WTC11 (cell line): ENCODE measurements at regions not wholly inside any gene's neighbourhood (a gene's known extent, or its start where the extent isn't known, plus 50 kb on each side); places are given as distances from the start of the nearest gene placed in this dataset.

Experiments
- ATAC-seq: fragments of 200-7000 bp; cut with Tn5 transposase; 2 replicates; pipeline ENCODE4 v1.10.0; 2021; ENCODE audit warnings: mild to moderate bottlenecking, moderate library complexity
- CTCF ChIA-PET: fragments of 300-600 bp; sonication (Branson Sonifier 250); formaldehyde crosslinking; loops from one replicate; lab custom pipeline; 2021; ENCODE audit warnings: antibody characterized with exemption; lab: Charles Lee
- POLR2A ChIA-PET: fragments of 350-600 bp; sonication (Branson Sonifier 250); formaldehyde crosslinking; loops from one replicate; lab custom pipeline; 2021; ENCODE audit warnings: antibody characterized with exemption; lab: Charles Lee
- DNase-seq: peaks from one replicate; pipeline ENCODE4 v3.0.0; 2021; ENCODE audit warnings: low spot score
- H3K27ac Mint-ChIP-seq: 2 replicates; pipeline ENCODE4 v1.8.0; 2021; ENCODE audit warnings: mixed read lengths
- H3K27me3 Mint-ChIP-seq: 2 replicates; pipeline ENCODE4 v1.8.0; 2021; ENCODE audit warnings: low read depth, mild to moderate bottlenecking, moderate library complexity, mixed read lengths
- H3K36me3 Mint-ChIP-seq: 2 replicates; pipeline ENCODE4 v1.8.0; 2021; ENCODE audit warnings: mixed read lengths
- H3K4me1 Mint-ChIP-seq: 2 replicates; pipeline ENCODE4 v1.8.0; 2022; ENCODE audit warnings: mixed read lengths
- H3K4me3 Mint-ChIP-seq: 2 replicates; pipeline ENCODE4 v1.8.0; 2021; ENCODE audit warnings: mild to moderate bottlenecking, moderate library complexity, mixed read lengths
- H3K9me3 Mint-ChIP-seq: 2 replicates; pipeline ENCODE4 v1.8.0; 2021; ENCODE audit warnings: mixed read lengths
- CBFB ChIP-seq: sonication (generic); formaldehyde crosslinking; IDR thresholded peaks from 2 replicates; pipeline ENCODE4 v1.8.1; 2022; ENCODE audit warnings: mild to moderate bottlenecking, low read depth, missing genetic modification reagents
- GABPB1 ChIP-seq: sonication (generic); formaldehyde crosslinking; IDR thresholded peaks from 2 replicates; pipeline ENCODE4 v1.8.1; 2023; ENCODE audit warnings: mild to moderate bottlenecking, missing genetic modification reagents
- IRF2 ChIP-seq: sonication (generic); formaldehyde crosslinking; IDR thresholded peaks from 2 replicates; pipeline ENCODE4 v1.8.0; 2022; ENCODE audit warnings: low read depth, missing genetic modification reagents, borderline replicate concordance
- MXD4 ChIP-seq: fragments of 250-450 bp; sonication (Bioruptor Pico); IDR thresholded peaks from 2 replicates; pipeline ENCODE4 v1.8.0; 2021; ENCODE audit warnings: mild to moderate bottlenecking, moderate library complexity, borderline replicate concordance
- MYBL2 ChIP-seq: sonication (generic); formaldehyde crosslinking; IDR thresholded peaks from 2 replicates; pipeline ENCODE4 v1.8.1; 2023; ENCODE audit warnings: mild to moderate bottlenecking, moderate library complexity, missing genetic modification reagents
- NFE2L1 ChIP-seq: sonication (generic); formaldehyde crosslinking; IDR thresholded peaks from 2 replicates; pipeline ENCODE4 v1.8.1; 2023; ENCODE audit warnings: missing genetic modification reagents
- NR1H2 ChIP-seq: sonication (generic); formaldehyde crosslinking; IDR thresholded peaks from 2 replicates; pipeline ENCODE4 v1.9.0; 2021; ENCODE audit warnings: mild to moderate bottlenecking, moderate library complexity, missing genetic modification reagents
- OVOL2 ChIP-seq: fragments of 250-450 bp; sonication (Bioruptor Pico); IDR thresholded peaks from 2 replicates; pipeline ENCODE4 v1.9.0; 2021; ENCODE audit warnings: mild to moderate bottlenecking, borderline replicate concordance
- RORB ChIP-seq: fragments of 250-450 bp; sonication (Bioruptor Pico); IDR thresholded peaks from 2 replicates; pipeline ENCODE4 v1.9.0; 2021; ENCODE audit warnings: mild to moderate bottlenecking
- TEAD1 ChIP-seq: sonication (generic); formaldehyde crosslinking; IDR thresholded peaks from 2 replicates; pipeline ENCODE4 v1.8.0; 2022; ENCODE audit warnings: mild to moderate bottlenecking, missing genetic modification reagents
- ZBTB21 ChIP-seq: sonication (generic); formaldehyde crosslinking; IDR thresholded peaks from 2 replicates; pipeline ENCODE4 v1.8.1; 2023; ENCODE audit warnings: mild to moderate bottlenecking, missing genetic modification reagents, borderline replicate concordance
- ZNF219 ChIP-seq: sonication (generic); formaldehyde crosslinking; IDR thresholded peaks from 2 replicates; pipeline ENCODE4 v1.8.0; 2023; ENCODE audit warnings: missing genetic modification reagents, mild to moderate bottlenecking, borderline replicate concordance
- ZNF263 ChIP-seq: sonication (generic); formaldehyde crosslinking; IDR thresholded peaks from 2 replicates; pipeline ENCODE4 v1.8.1; 2022; ENCODE audit warnings: low read depth, mild to moderate bottlenecking, moderate library complexity, missing genetic modification reagents
- ZNF396 ChIP-seq: fragments of 250-450 bp; sonication (Bioruptor Pico); IDR thresholded peaks from 2 replicates; pipeline ENCODE4 v1.8.0; 2021; ENCODE audit warnings: mild to moderate bottlenecking, moderate library complexity, borderline replicate concordance
- ZNF416 ChIP-seq: fragments of 250-450 bp; sonication (Bioruptor Pico); IDR thresholded peaks from 2 replicates; pipeline ENCODE4 v1.9.0; 2021; ENCODE audit warnings: mild to moderate bottlenecking, inconsistent platforms
- ZNF423 ChIP-seq: fragments of 250-450 bp; sonication (Bioruptor Pico); IDR thresholded peaks from 2 replicates; pipeline ENCODE4 v2.1.2; 2022; ENCODE audit warnings: mild to moderate bottlenecking, moderate library complexity
- TF ChIP-seq, protein P1 (sequence below): sonication (generic); formaldehyde crosslinking; IDR thresholded peaks from 2 replicates; pipeline ENCODE4 v1.8.1; 2023; ENCODE audit warnings: mild to moderate bottlenecking, missing genetic modification reagents, borderline replicate concordance
- TF ChIP-seq, protein P2 (sequence below): fragments of 250-450 bp; sonication (Bioruptor Pico); IDR thresholded peaks from 2 replicates; pipeline ENCODE4 v1.9.0; 2021; ENCODE audit warnings: mild to moderate bottlenecking, borderline replicate concordance
- TF ChIP-seq, protein P3 (sequence below): sonication (generic); formaldehyde crosslinking; IDR thresholded peaks from 2 replicates; pipeline ENCODE4 v1.8.1; 2023; ENCODE audit warnings: mild to moderate bottlenecking, missing genetic modification reagents
- TF ChIP-seq, protein P4 (sequence below): fragments of 250-450 bp; sonication (Bioruptor Pico); IDR thresholded peaks from 2 replicates; pipeline ENCODE4 v2.1.2; 2022; ENCODE audit warnings: mild to moderate bottlenecking, moderate library complexity
- TF ChIP-seq, protein P5 (sequence below): sonication (generic); formaldehyde crosslinking; conservative IDR thresholded peaks from 2 replicates; pipeline ENCODE4 v1.8.1; 2022; ENCODE audit warnings: mild to moderate bottlenecking, missing genetic modification reagents
- TF ChIP-seq, protein P6 (sequence below): sonication (generic); formaldehyde crosslinking; IDR thresholded peaks from 2 replicates; pipeline ENCODE4 v1.8.0; 2022; ENCODE audit warnings: mild to moderate bottlenecking, missing genetic modification reagents
- TF ChIP-seq, protein P7 (sequence below): sonication (generic); formaldehyde crosslinking; IDR thresholded peaks from 2 replicates; pipeline ENCODE4 v1.8.0; 2022; ENCODE audit warnings: mild to moderate bottlenecking, missing genetic modification reagents

DNA sequence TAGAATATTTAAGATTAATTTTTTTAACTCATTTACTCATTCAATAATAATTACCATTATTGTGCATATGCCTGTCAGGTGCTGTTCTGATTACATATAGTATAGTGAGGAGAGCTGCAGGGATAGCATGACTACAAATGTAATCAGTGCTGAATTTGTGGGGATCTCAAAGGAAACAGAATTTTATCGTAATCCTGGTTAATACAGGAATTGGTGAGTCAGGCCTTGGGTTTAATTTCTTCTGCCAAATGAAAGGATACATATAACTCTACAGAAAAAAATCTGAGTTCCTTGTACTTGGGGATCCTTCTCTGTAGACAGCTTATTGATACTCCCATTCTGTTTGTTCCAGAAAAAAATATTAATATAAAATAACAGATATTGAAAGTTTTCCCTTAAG is 297.2 kb downstream of the GJA1 start:
- H3K4me3 Mint-ChIP-seq, result no peak overlapping the region
- no peaks in the 10 kb centered on the region; the same call in 1 of the 2 replicates for H3K27me3 Mint-ChIP-seq
- H3K27ac Mint-ChIP-seq, result no peak overlapping the region
- ChIA-PET POLR2A (no interaction called here), CTCF (no interaction called here)
- no peak for ATAC-seq
- peaks cover 16% of the 10 kb centered on the region for H3K36me3 Mint-ChIP-seq
- peaks cover 6% of the 10 kb centered on the region; the same call in 1 of the 2 replicates for H3K4me1 Mint-ChIP-seq
- H3K9me3 Mint-ChIP-seq, result peaks cover 16% of the 10 kb centered on the region
- DNase-seq, result no peak
- no peak for TF ChIP-seq ZBTB21 (CRISPR knock-in tag)
- no peak for TF ChIP-seq ZNF219 (CRISPR knock-in tag)
- no peak for TF ChIP-seq ZNF396 (CRISPR knock-in tag)
- no peak for TF ChIP-seq ZNF416
- TF ChIP-seq MXD4 (CRISPR knock-in tag), result no peak
- TF ChIP-seq CBFB, result no peak

DNA sequence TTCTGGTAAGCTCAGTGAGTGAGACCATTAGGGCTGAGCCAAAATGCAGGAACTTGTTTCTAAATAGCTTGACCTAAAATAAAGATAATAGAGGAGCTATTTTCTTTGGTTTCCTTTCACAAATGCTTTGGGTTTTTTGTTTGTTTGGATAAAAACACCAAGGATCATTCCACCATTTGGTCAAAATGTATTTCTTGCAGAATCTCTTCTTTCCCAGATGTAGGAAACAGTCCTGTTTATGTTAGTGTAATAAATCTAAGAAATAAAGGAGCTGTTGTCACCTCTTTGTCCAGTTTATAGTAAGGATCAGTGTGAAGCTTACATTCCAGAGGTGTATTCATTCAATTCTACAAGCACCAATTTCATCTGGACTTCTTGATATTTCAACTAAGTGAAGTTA is 297.8 kb downstream of the GJA1 start:
- H3K4me3 Mint-ChIP-seq, result no peak overlapping the region
- peaks cover 16% of the 10 kb centered on the region for H3K9me3 Mint-ChIP-seq
- ATAC-seq (no peak), DNase-seq (no peak)
- POLR2A ChIA-PET, result no interaction called here
- no peak for TF ChIP-seq ZNF423 (CRISPR knock-in tag)
- TF ChIP-seq CBFB, result no peak
- TF ChIP-seq GABPB1, result no peak
- TF ChIP-seq, protein P1, sequence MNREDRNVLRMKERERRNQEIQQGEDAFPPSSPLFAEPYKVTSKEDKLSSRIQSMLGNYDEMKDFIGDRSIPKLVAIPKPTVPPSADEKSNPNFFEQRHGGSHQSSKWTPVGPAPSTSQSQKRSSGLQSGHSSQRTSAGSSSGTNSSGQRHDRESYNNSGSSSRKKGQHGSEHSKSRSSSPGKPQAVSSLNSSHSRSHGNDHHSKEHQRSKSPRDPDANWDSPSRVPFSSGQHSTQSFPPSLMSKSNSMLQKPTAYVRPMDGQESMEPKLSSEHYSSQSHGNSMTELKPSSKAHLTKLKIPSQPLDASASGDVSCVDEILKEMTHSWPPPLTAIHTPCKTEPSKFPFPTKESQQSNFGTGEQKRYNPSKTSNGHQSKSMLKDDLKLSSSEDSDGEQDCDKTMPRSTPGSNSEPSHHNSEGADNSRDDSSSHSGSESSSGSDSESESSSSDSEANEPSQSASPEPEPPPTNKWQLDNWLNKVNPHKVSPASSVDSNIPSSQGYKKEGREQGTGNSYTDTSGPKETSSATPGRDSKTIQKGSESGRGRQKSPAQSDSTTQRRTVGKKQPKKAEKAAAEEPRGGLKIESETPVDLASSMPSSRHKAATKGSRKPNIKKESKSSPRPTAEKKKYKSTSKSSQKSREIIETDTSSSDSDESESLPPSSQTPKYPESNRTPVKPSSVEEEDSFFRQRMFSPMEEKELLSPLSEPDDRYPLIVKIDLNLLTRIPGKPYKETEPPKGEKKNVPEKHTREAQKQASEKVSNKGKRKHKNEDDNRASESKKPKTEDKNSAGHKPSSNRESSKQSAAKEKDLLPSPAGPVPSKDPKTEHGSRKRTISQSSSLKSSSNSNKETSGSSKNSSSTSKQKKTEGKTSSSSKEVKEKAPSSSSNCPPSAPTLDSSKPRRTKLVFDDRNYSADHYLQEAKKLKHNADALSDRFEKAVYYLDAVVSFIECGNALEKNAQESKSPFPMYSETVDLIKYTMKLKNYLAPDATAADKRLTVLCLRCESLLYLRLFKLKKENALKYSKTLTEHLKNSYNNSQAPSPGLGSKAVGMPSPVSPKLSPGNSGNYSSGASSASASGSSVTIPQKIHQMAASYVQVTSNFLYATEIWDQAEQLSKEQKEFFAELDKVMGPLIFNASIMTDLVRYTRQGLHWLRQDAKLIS (CRISPR knock-in tag), result no peak
- TF ChIP-seq, protein P2, sequence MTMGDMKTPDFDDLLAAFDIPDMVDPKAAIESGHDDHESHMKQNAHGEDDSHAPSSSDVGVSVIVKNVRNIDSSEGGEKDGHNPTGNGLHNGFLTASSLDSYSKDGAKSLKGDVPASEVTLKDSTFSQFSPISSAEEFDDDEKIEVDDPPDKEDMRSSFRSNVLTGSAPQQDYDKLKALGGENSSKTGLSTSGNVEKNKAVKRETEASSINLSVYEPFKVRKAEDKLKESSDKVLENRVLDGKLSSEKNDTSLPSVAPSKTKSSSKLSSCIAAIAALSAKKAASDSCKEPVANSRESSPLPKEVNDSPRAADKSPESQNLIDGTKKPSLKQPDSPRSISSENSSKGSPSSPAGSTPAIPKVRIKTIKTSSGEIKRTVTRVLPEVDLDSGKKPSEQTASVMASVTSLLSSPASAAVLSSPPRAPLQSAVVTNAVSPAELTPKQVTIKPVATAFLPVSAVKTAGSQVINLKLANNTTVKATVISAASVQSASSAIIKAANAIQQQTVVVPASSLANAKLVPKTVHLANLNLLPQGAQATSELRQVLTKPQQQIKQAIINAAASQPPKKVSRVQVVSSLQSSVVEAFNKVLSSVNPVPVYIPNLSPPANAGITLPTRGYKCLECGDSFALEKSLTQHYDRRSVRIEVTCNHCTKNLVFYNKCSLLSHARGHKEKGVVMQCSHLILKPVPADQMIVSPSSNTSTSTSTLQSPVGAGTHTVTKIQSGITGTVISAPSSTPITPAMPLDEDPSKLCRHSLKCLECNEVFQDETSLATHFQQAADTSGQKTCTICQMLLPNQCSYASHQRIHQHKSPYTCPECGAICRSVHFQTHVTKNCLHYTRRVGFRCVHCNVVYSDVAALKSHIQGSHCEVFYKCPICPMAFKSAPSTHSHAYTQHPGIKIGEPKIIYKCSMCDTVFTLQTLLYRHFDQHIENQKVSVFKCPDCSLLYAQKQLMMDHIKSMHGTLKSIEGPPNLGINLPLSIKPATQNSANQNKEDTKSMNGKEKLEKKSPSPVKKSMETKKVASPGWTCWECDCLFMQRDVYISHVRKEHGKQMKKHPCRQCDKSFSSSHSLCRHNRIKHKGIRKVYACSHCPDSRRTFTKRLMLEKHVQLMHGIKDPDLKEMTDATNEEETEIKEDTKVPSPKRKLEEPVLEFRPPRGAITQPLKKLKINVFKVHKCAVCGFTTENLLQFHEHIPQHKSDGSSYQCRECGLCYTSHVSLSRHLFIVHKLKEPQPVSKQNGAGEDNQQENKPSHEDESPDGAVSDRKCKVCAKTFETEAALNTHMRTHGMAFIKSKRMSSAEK (CRISPR knock-in tag), result no peak
- no peak for TF ChIP-seq IRF2 (CRISPR knock-in tag)
- TF ChIP-seq, protein P3, sequence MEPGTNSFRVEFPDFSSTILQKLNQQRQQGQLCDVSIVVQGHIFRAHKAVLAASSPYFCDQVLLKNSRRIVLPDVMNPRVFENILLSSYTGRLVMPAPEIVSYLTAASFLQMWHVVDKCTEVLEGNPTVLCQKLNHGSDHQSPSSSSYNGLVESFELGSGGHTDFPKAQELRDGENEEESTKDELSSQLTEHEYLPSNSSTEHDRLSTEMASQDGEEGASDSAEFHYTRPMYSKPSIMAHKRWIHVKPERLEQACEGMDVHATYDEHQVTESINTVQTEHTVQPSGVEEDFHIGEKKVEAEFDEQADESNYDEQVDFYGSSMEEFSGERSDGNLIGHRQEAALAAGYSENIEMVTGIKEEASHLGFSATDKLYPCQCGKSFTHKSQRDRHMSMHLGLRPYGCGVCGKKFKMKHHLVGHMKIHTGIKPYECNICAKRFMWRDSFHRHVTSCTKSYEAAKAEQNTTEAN (CRISPR knock-in tag), result no peak
- TF ChIP-seq, protein P4, sequence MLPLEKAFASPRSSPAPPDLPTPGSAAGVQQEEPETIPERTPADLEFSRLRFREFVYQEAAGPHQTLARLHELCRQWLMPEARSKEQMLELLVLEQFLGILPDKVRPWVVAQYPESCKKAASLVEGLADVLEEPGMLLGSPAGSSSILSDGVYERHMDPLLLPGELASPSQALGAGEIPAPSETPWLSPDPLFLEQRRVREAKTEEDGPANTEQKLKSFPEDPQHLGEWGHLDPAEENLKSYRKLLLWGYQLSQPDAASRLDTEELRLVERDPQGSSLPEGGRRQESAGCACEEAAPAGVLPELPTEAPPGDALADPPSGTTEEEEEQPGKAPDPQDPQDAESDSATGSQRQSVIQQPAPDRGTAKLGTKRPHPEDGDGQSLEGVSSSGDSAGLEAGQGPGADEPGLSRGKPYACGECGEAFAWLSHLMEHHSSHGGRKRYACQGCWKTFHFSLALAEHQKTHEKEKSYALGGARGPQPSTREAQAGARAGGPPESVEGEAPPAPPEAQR, result no peak
- TF ChIP-seq NFE2L1, result no peak
- TF ChIP-seq OVOL2 (CRISPR knock-in tag), result no peak
- no peak for TF ChIP-seq MYBL2 (CRISPR knock-in tag)
- TF ChIP-seq, protein P5, sequence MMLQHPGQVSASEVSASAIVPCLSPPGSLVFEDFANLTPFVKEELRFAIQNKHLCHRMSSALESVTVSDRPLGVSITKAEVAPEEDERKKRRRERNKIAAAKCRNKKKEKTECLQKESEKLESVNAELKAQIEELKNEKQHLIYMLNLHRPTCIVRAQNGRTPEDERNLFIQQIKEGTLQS (CRISPR knock-in tag), result no peak
- TF ChIP-seq TEAD1 (CRISPR knock-in tag), result no peak
- TF ChIP-seq ZNF263 (CRISPR knock-in tag), result no peak
- TF ChIP-seq, protein P6, sequence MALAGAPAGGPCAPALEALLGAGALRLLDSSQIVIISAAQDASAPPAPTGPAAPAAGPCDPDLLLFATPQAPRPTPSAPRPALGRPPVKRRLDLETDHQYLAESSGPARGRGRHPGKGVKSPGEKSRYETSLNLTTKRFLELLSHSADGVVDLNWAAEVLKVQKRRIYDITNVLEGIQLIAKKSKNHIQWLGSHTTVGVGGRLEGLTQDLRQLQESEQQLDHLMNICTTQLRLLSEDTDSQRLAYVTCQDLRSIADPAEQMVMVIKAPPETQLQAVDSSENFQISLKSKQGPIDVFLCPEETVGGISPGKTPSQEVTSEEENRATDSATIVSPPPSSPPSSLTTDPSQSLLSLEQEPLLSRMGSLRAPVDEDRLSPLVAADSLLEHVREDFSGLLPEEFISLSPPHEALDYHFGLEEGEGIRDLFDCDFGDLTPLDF (CRISPR knock-in tag), result no peak
- no peak for TF ChIP-seq RORB
- TF ChIP-seq NR1H2 (CRISPR knock-in tag), result no peak
- TF ChIP-seq, protein P7, sequence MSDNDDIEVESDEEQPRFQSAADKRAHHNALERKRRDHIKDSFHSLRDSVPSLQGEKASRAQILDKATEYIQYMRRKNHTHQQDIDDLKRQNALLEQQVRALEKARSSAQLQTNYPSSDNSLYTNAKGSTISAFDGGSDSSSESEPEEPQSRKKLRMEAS, result no peak
- H3K36me3 Mint-ChIP-seq, result peaks cover 16% of the 10 kb centered on the region
- H3K27me3 Mint-ChIP-seq, result no peaks in the 10 kb centered on the region; the same call in 1 of the 2 replicates
- H3K4me1 Mint-ChIP-seq, result peaks cover 6% of the 10 kb centered on the region; the same call in 1 of the 2 replicates
- H3K27ac Mint-ChIP-seq, result no peak overlapping the region
- CTCF ChIA-PET, result no interaction called here
